ENCODE measurements at regions not wholly inside any gene's neighbourhood (a gene's known extent, or its start where the extent isn't known, plus 50 kb on each side); places are given as distances from the start of the nearest gene placed in this dataset.

- DNase-seq = no peak
- Histone ChIP-seq H3K27ac (no peak overlapping the region), H3K27me3 (no peaks in the 10 kb centered on the region), H3K4me1 (no peaks in the 10 kb centered on the region), H3K36me3 (no peaks in the 10 kb centered on the region), H3K4me3 (no peak overlapping the region), H3K9me3 (no peaks in the 10 kb centered on the region)
- intact Hi-C loops (cut with DNase I) = loop anchor here in 1 of 10 donors (5.0 kb wide), 1 partner anchor 239 kb away; no protein-coding TSS in a partner anchor
- TF ChIP-seq CTCF (IDR thresholded peaks at IDR 0.05) = no peak
- TF ChIP-seq POLR2A (IDR thresholded peaks at IDR 0.05) = no peak
- WGBS, 4 donors = 42 to 57% (median 45%) methylated on average over 1 of the region's 1 CpG
- ATAC-seq = no peak
Measured at GRCh38 chr9:28413471-28413870, 840.2 kb upstream of the C9orf72 start.

- Histone ChIP-seq H3K27me3 (no peaks in the 10 kb centered on the region), H3K4me3 (no peak overlapping the region), H3K36me3 (no peaks in the 10 kb centered on the region), H3K27ac (no peak overlapping the region), H3K4me1 (no peaks in the 10 kb centered on the region), H3K9me3 (no peaks in the 10 kb centered on the region)
- 31 to 44% (median 36%) methylated on average over 1 of the region's 1 CpG for WGBS, 4 donors
- ATAC-seq = no peak
- intact Hi-C loops (cut with DNase I) = no loop called here
- TF ChIP-seq POLR2A (IDR thresholded peaks at IDR 0.05) = no peak
- no peak for TF ChIP-seq CTCF (IDR thresholded peaks at IDR 0.05)
- no peak for DNase-seq
Measured at GRCh38 chr9:28423255-28423654, 850.0 kb upstream of the C9orf72 start.

GRCh38 chr9:28435456-28435855 is 862.2 kb upstream of the C9orf72 start:
- Histone ChIP-seq H3K36me3 (no peaks in the 10 kb centered on the region), H3K27ac (no peak overlapping the region), H3K4me1 (no peaks in the 10 kb centered on the region), H3K4me3 (no peak overlapping the region), H3K9me3 (peaks cover 0 to 4% (median 0%) of the 10 kb centered on the region in 12 donors), H3K27me3 (no peaks in the 10 kb centered on the region)
- no peak for ATAC-seq
- DNase-seq = no peak
- intact Hi-C loops (cut with DNase I) = no loop called here
- TF ChIP-seq CTCF (IDR thresholded peaks at IDR 0.05) (no peak), POLR2A (IDR thresholded peaks at IDR 0.05) (no peak)
- WGBS, 4 donors = 40 to 52% (median 49%) methylated on average over 1 of the region's 1 CpG

GRCh38 chr9:28439688-28440087 is 866.4 kb upstream of the C9orf72 start:
- TF ChIP-seq CTCF (IDR thresholded peaks at IDR 0.05) (no peak), POLR2A (IDR thresholded peaks at IDR 0.05) (no peak)
- ATAC-seq = no peak
- H3K9me3 ChIP-seq = peaks cover 0 to 17% (median 0%) of the 10 kb centered on the region in 12 donors
- H3K4me3 ChIP-seq = no peak overlapping the region
- no peaks in the 10 kb centered on the region for H3K27me3 ChIP-seq
- no peaks in the 10 kb centered on the region for H3K36me3 ChIP-seq
- no peak overlapping the region for H3K27ac ChIP-seq
- H3K4me1 ChIP-seq = no peaks in the 10 kb centered on the region
- intact Hi-C loops (cut with DNase I) = no loop called here
- 81 to 84% (median 81%) methylated on average over 3 of the region's 3 CpGs for WGBS, 4 donors
- no peak for DNase-seq
